NCI-H446 treated with DMSO at 0.1 percent for 48 hours (cell line): ENCODE measurements at regions not wholly inside any gene's neighbourhood (a gene's known extent, or its start where the extent isn't known, plus 50 kb on each side); places are given as distances from the start of the nearest gene placed in this dataset.
A peak's percentile ranks its signal among the peaks of the same experiment; 100 is the strongest.

Experiments used
- DNase-seq: peaks from one replicate; lab custom pipeline; 2025; lab: John Stamatoyannopoulos, UW

- DNase-seq = no peak
These were observed 117.4 kb upstream of the LPP start for GRCh38 chr3:188036375-188037194.

DNA sequence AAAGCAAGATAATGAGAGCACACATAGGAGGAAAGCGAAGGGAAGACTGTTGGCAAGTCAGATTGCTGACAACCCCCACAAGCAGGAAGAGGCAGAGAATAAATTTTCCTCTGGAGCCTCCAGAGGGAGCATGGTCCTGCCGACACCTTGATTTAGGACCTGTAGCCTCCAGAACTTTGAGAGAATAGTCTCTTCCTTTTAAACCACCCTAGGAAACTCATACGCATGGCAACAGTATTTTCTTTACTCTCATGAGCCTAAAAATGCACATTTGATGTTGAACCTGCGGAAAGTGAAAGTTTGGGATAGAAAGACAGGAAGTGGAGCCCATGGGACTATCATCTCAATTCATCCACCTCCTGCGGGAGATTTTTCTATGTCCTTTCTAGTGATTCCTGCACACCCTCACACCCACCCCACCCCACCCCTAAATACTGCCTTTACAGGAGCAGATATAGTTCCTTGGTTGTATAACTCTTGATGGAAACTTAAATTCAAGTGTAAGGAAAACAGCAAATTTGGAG lies 116.7 kb upstream of the LPP start:
- DNase-seq = peak; percentile 28

GRCh38 chr3:188037965-188038581 lies 115.9 kb upstream of the LPP start:
- no peak for DNase-seq

DNA sequence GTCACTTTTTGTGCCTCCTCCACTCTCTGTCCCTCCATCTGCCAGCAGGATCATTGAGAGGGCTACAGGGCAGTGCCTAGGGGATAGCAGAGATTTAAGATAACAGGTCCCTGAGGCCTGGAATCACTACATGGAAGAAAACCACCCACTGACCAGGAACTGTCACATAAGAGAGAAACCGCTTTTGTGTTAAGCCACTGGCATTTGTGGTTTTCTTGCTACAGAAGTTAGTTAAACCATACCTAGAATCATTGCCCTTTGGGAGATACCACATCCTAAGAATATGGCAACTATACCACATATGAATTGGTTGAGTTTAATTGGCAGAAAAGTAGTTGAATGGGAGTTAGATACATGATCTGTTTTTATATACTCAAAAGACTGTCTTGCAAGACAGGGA lies 112.8 kb upstream of the LPP start:
- no peak for DNase-seq

DNA sequence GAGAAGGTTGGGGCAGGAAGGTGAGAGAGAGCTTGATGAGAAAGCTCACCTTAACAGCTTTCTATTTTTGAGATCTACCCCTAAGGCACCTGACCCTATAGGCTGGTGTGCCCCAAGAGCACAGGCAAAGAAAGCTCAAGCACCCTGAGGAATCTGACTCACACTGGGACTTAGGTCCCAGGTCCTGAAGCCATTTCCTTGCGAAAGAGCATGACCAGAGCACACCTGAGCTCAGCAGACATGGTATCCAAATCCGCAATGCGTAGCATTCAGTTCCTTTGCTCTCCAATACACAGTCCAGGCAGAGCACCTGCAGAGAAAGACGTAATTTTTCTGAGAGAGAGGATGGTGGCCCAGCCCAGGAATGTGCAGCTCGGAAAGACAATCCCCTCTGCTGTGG lies 112.1 kb upstream of the LPP start:
- no peak for DNase-seq

DNA sequence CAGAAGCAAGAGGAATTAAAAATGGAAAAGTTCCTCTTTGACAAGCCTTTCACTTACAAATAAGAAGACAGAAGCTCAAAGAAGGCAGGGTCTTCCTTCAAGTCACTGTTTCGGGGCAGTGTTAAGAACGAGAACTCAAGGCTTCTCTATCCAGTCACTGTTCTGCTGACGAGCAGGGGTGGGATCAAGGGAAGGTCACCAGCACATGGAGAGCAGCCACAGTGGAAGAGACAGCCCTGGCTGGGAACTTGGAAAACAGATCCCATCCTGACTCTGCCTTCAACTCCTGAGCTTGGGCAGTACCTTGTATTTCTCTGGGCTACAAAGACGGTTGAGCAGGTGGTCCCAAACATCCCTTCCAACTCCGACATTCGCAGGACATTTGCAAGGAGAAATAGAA lies 111.5 kb upstream of the LPP start:
- DNase-seq = no peak

DNA sequence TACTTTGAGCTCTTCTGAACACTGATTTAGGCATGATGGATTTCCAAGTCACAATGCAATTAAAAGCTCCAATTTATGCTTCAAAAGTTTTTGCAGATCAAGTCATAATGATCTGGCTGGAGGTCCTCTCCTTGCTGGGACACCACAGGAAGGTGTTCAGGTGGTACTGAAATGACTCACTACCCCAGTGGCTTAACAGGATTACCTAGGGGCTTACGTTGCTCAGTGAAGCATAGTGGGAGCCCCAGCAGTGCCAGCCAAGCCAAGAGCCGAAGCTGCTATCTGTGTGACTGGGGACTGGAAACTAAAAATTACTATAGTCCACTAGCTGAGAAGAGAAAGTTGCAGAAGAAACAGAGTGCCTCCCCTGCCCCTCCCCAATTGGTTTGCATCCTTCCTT lies 110.1 kb upstream of the LPP start:
- no peak for DNase-seq

DNA sequence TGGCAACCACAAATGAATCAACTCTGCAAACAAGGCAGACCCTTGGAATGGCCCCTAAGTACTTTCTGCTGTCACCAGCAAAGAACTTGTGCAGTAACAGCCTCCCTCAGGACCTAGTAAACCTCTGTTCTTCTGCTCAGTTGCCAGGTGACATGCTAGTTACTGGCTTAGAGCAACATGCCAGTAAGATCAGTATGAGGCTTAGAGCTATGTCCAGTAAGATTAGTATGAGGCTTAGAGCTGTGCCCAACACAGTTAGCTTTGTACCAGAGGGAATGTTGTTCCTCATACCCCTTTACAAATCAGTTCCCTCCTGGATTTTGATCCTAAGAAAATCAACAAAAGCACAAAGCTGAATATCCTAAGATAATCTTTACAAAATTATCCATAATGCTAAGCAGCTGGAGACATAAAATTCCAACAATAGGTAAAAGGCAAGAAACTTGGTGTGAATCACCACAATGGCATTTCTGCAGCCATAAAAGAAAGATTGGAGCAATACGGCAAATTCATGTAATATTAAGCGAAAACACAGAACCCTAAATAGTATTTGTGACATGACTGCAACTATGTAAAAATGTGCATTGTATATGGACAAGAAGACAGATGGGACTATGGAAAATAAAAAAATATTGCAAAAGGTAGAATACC lies 107.3 kb upstream of the LPP start:
- DNase-seq = no peak

DNA sequence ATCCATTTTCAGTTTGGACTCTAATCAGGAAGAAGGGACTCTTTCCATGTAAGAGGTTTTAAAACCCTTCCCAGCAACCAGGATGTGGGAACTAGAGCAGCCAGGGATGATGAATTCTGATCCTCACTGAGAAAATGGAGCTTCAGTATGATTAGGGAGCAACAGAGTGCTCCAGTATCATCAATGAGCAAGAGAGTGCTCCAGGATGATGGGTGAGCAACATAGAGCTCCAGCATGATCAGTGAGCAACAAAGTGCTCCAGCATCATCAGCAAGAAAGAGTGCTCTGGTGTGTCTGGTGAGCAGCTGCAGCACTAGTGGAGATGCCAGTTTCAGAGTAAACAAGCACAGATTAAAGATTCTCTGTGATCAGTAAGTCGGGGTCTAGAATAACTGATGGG lies 106.4 kb upstream of the LPP start:
- DNase-seq = no peak

DNA sequence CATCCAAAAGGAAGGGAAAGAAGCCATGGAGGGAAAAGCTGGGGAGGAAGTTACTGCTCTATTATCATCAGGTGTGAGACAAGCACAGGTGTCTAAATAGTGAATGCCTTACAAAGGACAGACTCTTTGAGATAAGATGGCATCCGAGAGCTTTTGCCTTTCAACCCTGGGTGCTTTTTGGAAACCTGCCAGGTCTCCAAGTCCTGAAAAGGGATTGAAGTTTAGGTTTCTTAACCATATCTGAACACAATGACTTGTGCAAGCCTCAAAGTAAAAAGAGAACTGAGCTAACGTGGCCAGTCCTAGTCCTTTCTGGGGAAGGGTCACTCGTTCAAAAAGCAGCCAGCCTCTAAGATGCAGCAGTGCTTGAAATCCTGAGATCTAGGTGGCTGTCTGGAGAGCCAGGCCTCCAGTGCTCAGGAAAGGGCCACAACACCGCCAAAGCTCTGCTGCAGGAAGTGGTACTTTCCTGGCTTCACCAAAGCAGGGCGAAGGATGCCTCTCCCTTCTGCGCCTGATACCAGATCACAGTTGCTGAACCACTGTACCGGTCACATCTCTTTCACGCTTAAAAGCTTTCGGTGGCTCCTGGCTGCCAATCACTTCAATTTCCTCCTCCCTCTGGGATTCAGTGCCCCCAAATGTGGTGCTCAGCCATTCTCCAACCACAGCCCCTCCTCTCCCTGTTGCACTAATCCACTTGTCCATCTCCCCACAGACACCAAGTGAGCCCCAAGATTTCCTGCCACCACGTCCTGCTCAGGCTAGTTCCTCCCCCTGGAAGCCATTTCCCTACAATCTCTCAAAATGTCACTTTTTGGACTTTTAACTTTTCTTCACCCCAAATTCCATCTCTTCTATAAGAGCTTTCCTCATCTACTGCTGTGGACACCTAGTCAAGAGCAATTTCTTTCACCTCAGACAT lies 104.1 kb upstream of the LPP start:
- no peak for DNase-seq

- DNase-seq = no peak
These were observed 102.2 kb upstream of the LPP start for GRCh38 chr3:188051801-188052168.

DNA sequence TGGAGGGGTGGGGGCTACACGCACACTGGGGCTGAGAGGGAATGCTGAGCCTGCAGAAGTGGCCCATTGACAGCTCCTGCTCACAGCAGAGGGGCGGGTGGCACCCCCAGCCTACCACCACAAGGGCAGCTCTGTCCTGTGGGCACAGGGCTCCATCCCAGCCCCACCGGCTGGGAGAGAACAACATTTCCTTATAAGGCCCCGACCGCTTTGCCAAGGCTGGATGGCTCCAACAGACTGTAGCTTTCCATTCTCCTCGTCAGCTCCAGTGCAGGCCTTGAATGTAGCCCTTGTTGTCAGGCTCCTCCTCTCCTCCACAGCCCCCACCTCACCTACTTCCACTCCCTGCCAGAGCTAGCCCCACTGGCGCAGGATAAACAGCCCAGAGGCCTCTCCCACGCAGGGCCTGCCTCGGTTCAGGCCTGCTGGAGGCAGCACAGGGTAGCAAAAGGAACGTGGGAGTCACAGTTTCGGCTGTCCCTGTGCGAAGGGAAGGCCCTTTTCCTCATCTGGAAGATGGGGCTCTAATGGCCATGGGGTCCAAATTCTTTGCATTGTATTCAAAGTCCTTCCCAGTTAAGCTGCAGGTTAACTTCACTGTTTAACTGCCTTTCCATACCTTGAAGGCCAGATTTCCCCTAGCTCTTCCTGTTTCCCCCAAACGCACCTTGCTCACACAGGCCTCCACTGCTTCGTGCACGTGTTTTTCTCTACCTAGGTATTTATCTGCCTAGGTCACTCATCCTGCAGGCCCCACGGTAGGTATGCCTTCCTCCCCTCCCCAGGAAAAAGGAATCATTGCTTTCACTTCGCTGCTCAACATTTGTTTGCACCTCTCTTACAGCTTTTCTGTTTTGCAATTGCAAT lies 101.6 kb upstream of the LPP start:
- no peak for DNase-seq

DNA sequence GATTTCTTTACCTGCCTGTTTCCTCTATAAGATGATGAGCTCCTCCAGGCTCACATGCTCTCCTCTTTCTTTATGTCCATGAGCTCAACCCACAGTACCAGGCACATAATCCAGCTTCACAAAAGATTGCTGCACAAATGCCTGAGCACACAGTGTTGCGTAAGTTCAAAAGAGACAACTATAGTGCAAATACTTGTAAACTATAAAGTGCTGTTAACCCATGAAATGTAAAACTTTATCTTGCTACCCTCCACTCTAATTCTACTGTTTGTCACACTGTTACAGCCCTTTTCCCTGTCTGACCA lies 101.0 kb upstream of the LPP start:
- DNase-seq = no peak

- DNase-seq = no peak
These were observed 100.1 kb upstream of the LPP start for GRCh38 chr3:188053710-188054380.

GRCh38 chr3:188054541-188054940 lies 99.4 kb upstream of the LPP start:
- no peak for DNase-seq

GRCh38 chr3:188055388-188055787 lies 98.6 kb upstream of the LPP start:
- no peak for DNase-seq

GRCh38 chr3:188057124-188057523 lies 96.8 kb upstream of the LPP start:
- DNase-seq = no peak

DNA sequence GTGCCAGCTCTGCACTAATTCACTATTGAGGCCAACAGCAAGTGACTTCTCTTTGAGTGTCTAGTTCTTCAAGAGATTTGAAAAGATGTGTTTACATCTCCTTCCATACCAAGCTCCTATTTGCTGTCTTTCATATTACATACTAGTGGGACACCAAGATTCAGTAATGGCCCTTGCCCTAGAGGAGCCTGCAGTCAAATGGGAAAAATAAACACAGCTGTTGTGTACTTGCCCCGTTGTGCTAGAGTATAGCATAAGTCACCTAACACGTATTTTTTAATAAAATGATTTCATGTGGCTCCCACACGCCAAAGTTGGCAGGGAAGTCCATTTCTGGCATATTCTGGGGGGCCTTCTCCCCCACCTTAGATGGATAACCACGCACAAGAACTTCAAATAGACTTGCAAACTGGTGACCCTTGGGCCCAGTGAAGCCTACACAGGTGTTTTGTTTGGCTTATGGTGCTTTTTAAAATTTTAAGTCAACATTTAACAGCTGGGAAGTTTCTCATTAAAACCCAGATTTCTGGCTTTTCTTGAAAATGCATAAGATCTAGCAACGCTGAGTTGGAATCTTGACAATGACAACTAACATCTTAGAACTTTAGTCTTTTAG lies 95.3 kb upstream of the LPP start:
- DNase-seq = no peak

GRCh38 chr3:188059351-188059750 lies 94.6 kb upstream of the LPP start:
- DNase-seq = no peak

DNA sequence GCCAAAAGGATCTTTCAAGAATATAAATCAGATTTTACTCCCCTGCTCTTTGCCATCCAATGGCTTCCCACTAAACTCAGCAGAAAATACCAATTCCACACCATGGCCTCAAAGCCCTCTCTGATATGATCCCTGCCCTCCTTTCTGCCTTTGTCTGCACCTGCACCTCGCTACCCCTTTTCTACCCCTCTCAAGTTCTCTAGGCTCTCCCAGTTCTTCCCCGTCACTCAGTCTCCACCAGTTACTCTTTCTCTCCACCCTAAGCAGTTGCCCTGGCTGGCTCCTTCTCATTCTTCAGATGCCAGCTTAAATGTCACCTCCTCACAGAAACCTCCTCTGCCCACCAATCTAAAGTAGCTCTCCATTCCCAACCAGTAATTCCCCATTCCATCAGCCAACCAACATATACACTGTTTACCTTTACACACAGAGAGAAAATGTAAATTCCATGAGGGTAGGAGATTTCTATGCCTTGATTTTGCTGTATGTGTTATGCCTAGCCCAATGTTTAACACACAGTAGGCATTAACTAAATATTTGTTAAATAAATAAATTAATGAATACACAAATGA lies 93.6 kb upstream of the LPP start:
- no peak for DNase-seq
